Hypothalamus (tissue), 51 donors: ENCODE measurements at regions not wholly inside any gene's neighbourhood (a gene's known extent, or its start where the extent isn't known, plus 50 kb on each side); places are given as distances from the start of the nearest gene placed in this dataset.
"Not testable (repeated sequence)": the region's sequence is repeated elsewhere in the genome, so short reads cannot be mapped to it uniquely, and the experiment has no call there.

Source experiments
- DNase-seq, 51 donors: peaks; one replicate each; lab custom pipeline; 2025; lab: John Stamatoyannopoulos, UW

DNA sequence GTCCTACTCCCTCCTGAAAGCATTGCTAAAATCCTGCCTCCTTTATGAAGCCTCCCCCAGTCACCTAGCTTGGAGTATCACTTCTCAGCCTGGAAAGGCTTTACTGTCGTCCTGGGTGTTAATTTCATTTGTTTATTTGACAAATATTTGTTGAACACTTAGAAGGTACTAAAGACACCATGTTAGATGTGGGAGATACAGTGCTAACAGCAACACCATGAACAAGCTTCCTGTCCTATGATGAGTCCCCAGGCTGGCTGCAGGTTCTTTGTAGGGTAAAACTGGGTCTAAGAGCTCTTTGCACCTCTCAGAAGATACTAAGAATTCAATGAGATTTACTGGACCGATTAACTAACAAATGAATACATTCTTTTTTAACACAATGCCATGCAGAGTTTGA, 109.2 kb upstream of the TMEM170B start:
- no peak for DNase-seq

DNA sequence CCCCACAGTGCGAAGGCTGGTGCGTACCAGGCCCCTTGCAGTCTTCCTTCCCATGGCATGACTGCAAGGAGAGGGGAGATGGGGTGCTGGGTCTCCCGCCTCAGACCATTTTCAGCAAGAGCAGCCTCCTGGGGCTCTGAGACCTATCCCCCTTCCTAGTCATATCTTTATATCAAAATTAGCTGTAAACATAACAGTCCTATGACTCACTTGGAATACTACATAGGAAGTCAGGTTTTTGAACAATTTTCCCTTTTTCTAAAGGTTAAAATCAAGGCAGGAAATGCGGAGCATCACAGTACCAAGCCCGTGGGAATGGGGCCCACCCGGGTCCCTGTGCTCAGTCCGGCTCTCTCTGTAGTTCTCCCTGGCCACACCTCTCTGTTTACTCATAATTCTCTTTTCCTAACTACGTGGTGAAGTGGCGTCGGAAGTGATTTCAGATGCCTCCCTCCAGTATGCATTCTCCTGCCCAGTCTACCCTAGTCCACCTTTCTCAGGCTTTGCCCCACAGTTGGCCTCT, 109.8 kb upstream of the TMEM170B start:
- no peak for DNase-seq

DNA sequence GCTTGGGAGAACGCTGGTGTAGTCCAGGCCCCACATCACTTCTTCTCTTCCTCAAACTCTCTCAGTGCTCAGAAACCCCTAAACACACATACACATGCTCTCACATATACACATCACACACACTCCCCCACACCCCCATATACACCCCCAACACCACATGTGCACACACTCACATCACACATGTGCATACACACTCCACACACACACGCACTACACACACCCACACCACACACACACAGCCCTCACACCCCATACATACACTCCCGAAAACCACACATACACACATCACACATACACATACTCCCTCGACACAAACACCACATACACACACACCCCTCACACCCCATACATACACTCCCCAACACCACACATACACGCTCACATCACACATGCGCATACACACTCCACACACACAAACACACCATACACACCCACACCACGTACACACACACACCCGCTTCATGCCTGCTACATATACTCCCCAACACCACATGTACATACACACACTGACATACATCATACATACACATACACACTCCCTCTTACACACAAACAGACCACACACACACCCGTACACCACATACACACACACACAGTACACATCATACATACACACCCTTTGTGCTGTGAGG, 110.3 kb upstream of the TMEM170B start:
- no peak for DNase-seq

DNA sequence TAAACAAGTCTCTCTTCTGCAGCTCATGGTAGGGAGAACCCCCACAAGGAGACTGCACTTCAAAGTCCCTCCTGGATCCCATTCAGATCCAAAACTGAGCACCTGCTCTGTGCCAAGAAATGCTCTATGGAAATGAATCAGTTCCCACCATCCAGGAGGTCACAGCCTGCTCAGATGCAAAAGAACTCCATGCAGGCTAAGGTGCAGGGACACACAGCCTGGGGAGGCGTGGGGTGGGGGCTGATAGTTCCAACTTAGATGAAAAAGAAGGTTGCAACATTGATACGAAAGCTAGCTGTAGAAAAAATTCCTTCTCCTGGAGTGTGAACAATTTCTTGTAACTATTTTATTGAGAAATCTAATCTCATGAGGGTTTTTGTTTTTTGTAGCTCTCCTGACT, 111.0 kb upstream of the TMEM170B start:
- no peak for DNase-seq

DNA sequence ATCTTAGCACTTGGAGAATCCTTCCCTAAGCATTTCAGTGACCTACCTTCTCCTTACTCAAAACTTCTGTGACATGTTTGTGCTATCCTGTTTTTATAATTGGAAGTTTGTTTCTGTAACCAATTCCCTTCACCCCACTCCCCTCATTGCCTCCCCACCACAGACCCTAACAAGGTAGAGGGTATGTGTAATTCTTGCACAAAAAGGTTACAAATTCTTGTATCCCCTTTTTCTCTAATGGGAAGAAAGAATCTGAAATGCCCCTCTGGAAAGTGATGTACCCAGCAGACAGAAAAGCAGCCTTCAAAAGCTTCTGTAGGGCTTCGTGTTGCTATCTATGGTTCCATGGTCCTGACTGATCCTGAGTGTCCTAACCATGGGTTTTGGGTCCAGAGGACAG, 111.7 kb upstream of the TMEM170B start:
- DNase-seq, result no peak

DNA sequence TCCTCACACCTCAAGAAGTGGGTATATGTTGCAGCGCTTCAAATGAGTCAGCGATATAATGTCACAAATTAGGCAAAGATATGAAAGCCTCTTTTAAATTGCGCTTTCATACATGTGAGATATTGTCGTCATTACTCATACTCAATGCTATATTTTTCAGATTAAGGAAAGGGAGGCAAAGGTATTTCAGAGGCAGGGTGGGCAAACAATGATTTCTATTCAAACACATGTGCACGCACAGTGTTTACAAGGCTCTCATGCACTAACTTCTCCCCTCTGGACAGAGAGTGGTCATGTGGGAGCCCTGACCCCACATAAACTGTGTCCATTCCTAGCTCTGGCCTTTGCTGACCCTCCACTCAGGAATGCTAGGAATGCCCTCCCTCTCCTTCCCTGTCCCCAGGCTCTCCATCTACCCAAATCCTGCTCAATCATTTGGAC, 112.1 kb upstream of the TMEM170B start:
- no peak for DNase-seq

DNA sequence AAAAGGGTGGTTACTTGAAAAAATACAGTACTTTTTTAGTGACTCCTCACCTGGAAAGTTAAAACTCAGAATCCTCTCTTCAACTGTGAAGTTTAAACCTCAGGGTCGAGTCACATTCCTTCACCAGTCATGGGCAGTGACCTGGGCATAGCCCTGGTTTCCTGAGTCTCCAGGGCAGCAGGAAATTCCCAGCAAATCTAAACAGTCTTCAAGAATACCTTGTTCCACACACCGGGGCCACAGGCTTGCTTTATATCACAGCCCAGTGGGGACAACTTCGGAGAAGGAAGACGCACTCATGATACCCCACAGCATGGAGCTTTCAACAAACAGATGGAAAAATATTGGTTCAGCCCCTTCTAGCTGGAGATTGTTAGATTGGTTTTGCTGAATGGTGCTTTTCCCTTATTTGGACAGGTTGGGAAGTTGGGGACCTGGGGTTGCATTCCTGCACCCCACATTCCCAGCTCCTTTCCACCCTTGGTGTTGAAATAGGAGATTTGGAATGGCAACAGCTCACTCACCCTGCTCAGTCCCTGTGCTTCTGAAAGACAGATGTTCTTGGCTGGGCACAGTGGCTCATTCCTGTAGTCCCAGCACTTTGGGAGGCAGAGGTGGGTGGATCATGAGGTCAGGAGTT, 113.0 kb upstream of the TMEM170B start:
- DNase-seq, result no peak

DNA sequence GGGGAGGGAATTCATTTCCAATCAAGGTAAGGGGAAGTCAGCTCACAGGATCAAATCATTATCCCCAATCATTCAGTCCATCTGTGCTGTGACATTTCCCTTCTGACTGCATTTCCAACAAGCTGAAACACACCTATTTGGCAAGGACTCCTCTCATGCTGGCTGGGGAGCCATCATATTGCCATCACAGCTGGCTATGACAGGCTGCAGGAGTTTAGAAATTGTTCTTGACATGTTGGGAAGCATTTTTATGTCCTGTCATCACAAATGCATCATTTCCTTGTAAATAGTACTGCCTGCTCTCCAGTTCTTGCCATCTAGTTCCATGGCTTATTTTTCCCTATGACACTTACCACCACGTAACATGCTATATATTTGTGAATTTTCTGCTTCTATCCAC, 113.9 kb upstream of the TMEM170B start:
- no peak for DNase-seq

DNA sequence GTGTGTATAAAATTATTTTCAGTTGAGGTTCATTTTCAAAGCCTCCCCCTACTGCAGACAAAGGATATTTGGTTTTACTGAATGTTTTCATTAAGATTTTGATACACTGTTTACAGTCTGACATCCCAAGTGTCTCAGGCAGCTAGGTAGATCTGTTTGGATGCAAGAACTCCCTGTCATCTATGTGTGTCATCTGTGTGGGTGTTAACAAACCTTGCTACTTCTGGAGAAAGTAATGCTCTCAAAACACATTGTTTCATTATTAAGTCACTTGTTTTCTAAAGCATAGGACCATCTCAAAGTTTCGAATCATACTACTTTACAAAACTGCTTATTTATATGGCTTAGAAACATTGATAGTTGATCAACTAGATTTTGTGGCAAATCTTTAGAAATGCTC, 114.5 kb upstream of the TMEM170B start:
- DNase-seq, result no peak

DNA sequence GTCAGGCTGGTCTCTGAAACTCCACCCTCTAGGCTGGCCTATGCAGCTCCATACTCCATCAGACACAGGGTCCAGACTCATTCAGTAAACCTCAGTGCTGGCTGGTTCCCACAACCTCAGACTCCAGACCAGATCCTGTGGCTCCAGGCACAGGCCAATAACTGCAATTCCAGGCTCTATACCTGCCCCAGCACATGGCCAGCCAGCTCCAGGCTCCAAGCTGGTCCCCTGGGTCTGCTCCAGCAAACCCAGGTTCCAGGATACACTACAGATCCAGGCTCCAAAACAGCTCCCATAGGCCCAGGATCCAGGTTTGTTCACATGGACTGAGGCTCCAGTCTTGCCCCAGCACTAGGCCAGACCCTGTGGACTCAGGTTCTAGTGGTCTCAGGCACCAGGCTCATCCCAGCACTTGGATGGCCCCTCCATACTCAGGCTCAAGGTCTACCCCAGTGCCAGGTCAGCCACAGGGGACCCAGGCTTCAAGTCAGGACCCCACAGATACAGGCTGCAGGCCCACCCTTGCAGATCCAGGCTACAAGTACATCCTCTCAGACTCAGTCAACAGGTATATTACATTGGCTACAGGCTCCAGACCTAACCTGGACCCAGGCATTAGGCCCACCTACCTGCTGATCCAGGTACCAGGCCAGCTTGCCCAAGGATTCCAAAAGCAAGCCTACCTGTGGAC, 117.6 kb upstream of the TMEM170B start:
- no peak for DNase-seq

DNA sequence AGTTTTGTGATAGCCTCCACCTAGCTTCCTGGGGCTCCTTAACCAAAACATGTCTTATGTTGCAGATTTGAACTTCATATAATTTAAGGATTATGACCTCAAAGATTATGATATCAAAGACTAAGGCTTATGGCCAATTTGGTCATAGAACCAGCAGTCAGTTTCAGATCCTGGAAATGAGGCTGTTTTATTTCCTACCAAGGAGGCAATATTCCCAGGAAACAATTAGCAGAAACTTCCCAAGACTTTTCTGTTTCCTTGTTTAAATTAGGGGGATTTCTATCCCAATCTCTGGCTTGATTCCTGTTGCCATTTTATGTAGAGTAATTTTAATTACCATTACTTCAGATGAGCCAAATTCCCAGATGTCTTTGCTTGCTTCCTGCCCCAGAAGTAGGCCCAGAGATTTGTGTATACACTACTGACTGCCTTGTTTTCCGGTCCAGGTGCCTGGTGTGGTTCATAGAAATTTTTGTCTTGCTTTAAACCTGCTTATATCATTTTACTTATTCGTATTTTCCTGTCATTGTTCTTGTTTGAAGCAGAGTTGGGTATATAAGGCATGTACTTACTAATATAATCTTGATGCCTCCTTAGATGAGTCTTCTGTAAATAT, 119.2 kb upstream of the TMEM170B start:
- no peak for DNase-seq

DNA sequence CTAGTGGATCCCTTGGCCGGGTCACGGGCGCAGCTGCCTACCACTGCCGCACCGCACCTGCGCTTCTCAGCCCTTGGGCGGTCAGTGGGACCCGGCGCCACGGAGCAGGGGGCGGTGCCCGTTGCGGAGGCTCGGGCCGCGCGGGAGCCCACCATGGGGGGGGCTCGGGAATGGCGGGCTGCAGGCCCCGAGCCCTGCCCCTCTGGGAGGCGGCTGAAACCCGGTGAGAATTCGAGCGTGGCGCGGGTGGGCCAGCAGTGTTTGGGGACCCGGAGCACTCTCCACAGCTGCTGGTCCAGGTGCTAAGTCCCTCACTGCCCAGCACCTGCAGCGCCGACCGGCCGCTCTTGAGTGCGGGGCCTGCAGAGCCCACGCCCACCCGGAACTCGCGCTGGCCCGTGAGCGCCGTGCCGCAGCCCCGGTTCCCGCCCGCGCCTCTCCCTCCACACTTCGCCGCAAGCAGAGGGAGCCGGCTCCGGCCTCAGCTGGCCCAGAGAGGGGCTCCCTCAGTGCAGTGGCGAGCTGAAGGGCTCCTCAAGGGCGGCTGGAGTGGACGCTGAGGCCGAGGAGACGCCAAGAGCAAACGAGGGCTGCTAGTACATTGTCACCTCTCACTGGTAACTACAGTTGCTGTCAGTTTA, 120.5 kb upstream of the TMEM170B start:
- DNase-seq, result no peak

DNA sequence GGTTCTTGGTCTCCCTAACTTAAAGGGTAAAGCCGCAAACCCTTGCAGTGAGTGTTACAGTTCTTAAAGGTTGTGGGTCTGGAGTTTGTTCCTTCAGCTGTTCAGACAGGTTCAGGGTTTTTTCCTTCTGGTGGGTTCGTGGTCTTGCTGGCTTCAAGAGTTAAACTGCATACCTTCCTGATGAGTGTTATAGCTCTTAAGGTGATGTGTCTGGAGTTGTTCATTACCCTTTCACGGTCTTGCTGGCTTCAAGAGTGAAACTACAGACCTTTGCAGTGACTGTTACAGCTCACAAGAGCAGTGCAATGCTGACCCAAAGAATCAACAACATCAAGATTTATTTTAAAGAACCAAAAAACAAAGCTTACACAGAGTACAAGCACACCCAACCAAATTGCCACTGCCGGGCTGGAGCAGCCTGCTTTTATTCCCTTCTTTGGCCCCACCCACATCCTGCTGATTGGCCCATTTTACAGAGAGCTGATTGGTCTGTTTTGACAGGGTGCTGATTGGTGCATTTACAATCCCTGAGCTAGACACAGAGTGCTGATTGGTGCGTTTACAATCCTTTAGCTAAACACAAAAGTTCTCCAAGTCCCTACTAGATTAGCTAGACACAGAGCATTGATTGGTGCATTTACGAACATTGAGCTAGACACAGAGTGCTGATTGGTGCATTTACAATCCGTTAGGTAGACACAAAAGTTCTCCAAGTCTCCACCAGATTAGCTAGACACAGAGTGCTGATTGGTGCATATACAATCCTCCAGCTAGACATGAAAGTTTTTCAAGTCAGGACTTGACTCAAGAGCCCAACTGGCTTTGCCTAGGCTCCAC, 121.2 kb upstream of the TMEM170B start:
- not testable (repeated sequence) for DNase-seq

DNA sequence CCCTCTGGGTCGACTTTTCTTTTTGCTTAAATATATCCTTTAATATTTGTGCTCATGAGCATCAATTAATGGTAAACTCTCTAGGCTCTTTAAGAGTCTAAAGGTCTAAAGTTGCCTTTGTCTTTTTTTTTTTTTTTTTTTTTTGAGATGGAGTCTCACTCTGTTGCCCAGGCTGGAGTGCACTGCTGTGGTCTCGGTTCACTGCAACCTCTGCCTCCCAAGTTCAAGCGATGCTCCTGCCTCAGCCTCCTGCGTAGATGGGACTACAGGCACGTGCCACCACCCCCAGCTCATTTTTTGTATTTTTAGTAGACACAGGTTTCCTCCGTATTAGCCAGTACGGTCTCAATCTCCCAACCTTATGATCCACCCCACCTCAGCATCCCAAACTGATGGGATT, 122.0 kb upstream of the TMEM170B start:
- no peak for DNase-seq

DNA sequence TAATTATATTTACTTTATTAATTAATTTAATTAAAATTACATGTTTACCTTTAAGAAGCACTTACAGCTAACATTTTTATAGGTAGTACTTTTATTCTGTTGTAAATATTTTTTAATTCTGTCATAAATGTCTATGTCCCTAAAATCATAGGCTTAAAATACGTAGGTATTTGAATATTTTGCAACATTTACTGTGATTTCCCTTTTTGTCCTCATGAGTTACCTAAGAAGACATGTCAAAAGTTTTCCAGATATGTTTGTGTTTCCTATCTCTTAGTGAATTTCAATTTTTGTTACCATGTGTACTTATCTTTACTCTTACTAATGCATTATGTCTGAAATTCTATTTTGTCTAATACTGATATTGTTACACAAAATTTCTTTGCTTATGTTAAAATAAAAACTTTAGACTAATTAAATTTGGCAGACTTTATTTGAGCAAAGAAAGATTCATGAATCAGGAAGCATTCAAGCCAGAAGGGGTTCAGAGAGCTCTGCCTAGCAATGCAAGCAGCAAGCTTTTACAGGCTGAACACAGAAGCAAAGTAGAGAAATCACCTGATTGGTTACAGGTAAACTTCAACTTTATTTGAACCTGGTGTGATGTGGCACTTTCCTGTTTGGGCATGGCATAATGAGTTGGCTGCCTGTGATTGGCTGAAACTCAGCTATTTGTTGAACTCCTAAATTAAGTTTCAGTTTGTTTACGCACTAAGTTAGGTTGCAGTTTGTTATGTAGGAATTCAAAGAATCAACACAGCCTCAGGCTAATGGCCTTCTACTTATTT, 123.2 kb upstream of the TMEM170B start:
- DNase-seq, result no peak

DNA sequence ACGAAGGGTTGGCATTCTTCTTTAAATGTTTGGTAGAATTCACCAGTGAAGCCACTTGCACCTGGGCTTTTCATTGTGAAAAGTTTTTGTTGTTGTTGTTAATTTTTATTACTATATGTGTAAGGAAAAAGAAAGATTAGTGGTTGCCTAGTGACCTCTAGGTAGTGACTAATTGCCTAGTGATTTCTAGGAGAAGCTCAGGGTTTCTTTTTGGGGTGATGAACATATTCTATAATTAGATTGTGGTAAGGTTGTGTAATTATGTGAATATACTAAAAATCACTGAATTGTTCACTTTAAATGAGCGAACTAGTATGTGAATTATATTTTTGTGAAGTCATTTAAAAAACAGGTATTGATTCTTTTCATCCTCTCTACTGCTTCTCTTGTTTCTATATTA, 123.8 kb upstream of the TMEM170B start:
- no peak for DNase-seq

DNA sequence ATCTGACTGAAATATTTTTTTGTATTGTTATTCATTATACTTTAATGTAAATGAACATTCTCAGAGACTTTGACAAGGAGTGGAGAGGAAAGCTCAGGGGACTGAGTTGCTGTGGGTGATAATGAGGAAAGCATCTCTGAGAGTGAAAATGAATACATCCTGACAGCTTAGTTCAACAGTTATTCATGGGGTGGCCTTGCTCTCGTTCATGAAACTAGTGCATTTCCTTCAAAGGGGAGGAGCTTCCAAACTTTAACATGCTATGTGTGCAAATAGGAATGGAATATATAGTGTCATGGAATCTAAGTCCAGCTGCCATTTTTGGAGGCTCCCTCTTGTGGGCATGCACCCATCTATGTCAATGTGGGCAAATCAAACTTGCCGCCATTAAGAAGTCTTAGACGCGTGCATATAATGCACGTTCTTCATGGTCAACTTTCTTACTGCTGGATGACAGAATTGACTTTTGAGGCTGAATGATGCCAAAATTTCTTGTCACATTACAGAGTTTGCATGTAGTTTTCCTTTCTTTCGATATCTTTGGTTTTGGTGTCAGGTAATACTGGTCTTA, 124.3 kb upstream of the TMEM170B start:
- DNase-seq, result no peak

DNA sequence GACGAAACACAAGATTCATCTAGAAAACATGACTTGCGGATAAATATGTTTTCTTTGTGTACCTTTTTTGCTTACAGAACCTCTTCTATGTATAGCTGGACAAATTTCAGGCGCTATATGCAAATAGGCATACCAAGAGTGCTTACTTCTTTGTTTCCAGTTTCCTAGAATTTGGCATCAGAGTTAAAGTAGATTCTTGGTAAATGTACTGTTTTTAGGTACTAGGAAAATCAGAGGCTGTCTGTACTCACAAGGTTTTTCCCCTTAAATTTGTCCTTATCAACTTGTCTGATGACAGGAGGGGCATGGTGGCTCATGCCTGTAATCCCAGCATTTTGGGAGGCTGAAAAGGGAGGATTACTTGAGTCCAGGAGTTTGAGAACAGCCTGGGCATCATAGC, 124.9 kb upstream of the TMEM170B start:
- no peak for DNase-seq

DNA sequence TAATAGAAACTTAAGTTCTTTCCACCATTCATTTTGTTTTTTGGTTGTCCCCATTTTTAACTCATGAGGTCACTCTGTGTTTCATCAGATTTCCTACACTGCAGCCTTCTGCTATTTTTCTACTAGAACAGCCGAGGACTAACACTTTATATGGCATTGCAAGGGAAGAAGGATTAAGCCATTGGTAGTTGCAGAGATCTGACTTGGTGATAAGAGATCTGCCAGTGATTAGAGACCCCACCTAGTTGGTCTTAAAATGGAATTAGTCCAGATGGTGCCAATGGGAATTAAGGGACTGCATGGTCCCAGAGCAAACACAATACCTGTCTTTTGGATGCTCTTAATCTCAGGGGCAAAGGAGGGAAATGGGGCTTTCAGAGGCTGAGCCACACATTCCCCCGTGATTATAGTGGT, 125.5 kb upstream of the TMEM170B start:
- no peak for DNase-seq
